GM08714 (cell line): ENCODE measurements at regions not wholly inside any gene's neighbourhood (a gene's known extent, or its start where the extent isn't known, plus 50 kb on each side); places are given as distances from the start of the nearest gene placed in this dataset.

ENCODE experiments used
- H3K4me3 ChIP-seq: fragments of 200-500 bp; sonication (Bioruptor generic); 2 replicates; pipeline ENCODE4 v1.5.1; 2014; ENCODE audit warnings: mild to moderate bottlenecking, low read length, inconsistent platforms
- ZNF274 ChIP-seq: IDR thresholded peaks from 2 replicates; pipeline ENCODE4 v1.6.1; 2012; ENCODE audit warnings: mild to moderate bottlenecking, low read depth, low read length

DNA sequence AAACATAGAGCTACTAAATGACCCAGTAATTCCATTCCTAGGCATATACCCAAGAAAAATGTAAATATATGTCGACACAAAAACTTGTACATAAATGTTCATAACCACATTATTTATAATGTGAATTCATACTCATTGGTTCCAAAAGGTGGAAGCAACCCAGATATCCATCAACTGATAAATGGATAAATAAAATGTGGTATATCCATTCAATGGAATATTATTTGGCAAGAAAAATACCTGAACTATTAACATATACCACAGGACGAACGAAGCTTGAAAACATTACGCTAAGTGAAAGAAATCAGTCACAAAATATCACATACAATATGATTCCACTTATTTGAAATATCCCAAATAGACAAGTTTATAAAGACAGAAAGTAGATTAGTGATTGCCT is 99.0 kb upstream of the SOX5 start:
- TF ChIP-seq ZNF274: no peak
- no peak overlapping the region for H3K4me3 ChIP-seq

DNA sequence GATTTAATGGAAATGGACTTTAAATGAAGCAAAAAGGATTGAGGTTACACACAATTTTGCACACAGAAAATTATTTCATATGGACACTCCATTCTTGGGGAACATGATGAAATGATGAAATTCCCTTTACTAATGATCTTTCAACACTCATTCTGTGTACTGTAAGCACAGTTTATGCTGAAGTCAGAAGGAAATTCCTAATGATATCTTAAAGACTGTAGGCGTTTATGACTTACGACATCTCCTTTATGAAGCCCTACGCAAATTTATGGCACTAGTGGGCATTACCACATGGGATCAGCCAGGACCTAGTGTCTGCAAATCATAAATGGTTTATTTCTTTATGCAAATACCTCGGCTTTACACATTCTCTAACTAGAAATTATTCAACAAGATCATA is 97.9 kb upstream of the SOX5 start:
- TF ChIP-seq ZNF274: no peak
- H3K4me3 ChIP-seq: no peak overlapping the region

DNA sequence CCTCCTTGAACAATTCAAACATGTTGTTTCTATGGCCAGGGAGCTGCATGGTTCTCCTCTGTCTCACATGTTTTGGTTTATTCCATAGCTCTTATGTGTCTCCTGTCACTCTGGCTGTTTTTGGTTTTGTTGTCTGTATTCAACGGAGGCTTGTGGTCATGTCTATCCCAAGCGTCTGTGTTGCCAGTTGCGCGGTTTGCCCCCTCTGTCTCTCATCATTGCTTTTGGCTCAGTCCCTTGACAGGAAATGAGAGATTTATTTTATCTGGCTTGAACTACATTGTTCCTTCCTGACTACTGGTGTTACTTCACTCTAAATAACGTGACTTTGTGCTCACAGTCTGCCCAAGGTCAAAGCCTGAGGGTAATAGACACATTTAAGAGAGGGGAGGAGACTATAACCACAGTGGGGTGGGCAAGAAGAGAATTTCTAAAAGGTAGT is 96.4 kb upstream of the SOX5 start:
- H3K4me3 ChIP-seq: no peak overlapping the region
- no peak for TF ChIP-seq ZNF274

DNA sequence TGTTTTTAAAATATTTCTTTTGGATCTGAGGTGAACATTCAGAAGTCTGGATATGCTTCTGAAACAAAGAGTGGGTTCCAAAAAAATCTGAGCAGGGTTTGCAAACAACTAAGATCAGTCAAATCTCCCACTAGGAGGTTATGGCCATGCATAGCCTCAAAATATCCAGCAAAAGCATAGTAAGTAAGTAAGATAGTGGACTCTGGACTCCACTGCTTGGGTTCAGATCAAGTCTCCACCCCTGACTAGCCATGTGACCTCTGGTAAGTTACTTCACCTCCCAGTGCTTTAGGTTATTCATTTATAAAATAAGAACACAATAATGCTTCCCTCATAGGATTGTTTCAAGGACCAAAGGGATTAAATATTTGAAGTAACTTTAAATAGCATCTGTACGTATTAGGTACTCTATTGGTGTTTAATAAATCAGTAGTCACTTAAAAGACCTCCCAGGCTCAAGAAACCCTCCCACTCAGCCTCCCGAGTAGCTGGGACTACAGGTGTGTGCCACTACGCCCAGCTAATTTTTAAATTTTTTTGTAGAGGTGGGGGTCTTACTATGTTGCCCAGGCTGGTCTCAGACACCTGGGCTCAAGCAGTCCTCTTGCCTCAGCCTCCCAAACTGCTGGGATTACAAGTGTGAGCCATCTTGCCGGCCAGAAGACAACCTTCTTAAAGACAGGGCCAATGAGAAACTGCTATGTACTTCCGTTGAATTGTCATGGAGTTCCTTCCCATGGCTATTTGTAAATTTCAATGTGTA is 95.7 kb upstream of the SOX5 start:
- no peak overlapping the region for H3K4me3 ChIP-seq
- TF ChIP-seq ZNF274: no peak

DNA sequence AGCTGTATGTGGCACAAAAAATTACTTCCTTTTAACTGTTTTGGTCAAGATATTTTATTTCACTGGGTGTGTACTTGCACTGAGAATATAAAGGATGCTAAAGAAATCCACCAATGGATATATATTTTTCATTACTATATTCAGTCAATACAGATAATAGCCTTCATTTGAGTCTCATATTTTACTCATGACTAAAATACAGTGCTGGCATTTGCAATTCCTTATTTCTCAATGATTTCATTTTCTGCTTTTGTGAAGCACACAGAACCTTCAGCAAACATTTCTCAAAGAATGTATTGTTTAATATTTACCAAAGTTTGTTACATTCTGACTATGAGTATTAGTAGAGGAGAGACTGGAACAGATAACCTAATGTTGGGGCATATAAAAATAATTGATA is 93.2 kb upstream of the SOX5 start:
- TF ChIP-seq ZNF274: no peak
- H3K4me3 ChIP-seq: no peak overlapping the region

DNA sequence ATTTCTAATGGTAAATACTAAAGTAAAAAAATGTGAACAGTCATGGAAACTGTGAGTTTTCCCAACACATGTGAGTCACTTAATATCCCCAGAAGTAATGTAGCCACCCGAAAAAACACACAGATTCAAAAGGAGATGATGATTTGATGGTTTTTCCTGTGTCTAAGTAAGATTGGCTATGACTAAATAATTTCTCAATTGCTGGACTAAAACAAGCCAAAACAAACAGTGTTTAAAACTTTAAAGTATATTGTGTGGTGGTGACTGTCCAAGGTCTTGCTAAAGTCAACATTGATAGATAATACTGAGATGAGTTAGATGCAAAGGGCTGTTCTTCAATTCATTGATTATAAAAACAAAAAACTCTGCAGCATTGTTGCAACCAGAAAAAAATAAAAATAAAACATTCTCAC is 89.6 kb upstream of the SOX5 start:
- no peak overlapping the region for H3K4me3 ChIP-seq
- TF ChIP-seq ZNF274: no peak

DNA sequence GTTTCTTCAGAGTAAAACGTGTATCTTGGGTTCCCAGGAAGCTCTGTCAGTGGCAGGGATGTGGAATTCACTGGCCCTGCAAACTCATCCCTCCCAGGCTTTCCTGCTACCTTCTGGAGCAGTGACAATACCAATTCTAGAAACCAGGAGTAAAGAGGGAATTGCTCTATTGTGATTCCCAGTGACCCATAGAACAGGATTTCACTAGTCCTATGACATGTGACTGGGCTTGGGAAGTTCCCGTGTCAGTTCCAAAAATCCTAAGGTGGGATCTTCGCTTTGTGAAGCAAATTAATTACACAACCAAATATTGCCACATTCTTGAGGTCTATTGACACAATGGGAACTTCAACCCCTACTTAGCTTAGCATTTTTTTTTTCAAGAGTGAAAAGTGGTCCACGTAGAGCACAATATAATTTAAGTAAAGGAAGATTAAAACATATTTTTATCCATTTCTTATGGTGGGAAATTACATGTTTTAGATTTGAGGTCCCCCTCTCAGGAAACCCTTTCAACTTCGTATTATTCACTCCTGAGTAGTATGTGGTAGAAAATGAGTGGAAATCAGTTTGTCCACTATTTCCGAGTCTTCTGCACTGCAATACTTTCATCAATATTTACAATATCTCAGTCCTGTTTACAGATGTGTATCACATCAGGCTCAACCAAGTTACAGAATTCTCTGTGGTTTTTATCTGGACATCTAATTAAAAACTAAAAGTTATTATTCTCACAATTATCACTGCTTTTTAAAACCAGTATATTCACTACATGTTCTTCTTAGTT is 88.9 kb upstream of the SOX5 start:
- no peak for TF ChIP-seq ZNF274
- no peak overlapping the region for H3K4me3 ChIP-seq

DNA sequence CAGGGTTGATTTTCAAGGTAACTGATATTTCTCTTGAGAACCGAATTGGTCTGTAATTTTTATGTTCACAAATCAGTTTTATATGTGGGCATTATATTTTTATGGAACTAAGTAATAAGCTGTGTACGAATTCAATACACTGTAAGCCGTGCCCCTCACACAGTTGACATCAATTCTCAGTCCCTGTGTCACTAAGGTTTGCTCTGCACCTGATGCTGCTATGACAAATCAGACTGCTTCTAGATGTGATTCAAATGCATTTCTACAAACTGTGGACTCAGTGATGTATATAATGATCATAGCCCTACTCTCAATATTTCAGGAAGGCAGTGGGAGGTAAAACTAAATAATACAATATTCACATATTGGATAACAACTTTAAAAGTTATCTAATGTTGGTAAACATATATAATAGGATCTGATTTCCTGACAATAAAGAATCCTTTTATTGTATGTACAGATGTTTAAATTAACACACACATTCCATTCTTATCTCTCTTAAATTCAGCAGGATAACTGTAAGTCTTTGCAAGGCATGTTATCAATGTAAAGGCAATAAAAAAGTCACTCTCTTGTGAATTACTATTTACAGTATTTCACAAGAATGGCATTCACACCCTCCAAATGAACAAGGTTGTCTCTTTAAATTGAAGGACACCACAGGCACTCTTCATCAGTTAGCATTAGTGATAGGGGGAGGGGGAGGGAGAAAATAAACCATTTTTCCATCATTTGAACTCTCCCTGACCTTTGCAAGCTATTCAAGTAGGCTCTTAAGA is 87.2 kb upstream of the SOX5 start:
- no peak for TF ChIP-seq ZNF274
- H3K4me3 ChIP-seq: no peak overlapping the region

DNA sequence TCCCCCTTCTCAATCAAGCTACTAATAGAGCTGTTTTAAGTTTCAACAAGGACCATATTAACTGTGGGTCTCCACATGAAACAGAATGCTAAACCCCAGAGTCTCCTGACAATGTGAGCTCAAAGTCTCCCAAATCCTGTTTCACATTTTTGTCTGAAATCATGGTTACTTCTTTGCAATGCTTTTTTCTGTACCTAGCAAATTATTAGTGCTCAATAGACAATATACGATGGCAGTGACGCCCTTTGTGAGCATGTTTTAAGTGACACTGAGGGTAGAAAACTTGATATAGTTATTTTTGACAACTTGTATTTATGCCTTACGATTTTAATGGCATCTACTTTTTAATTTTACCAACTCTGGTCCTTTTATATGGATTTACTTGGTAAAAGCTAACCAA is 85.4 kb upstream of the SOX5 start:
- TF ChIP-seq ZNF274: no peak
- no peak overlapping the region for H3K4me3 ChIP-seq

DNA sequence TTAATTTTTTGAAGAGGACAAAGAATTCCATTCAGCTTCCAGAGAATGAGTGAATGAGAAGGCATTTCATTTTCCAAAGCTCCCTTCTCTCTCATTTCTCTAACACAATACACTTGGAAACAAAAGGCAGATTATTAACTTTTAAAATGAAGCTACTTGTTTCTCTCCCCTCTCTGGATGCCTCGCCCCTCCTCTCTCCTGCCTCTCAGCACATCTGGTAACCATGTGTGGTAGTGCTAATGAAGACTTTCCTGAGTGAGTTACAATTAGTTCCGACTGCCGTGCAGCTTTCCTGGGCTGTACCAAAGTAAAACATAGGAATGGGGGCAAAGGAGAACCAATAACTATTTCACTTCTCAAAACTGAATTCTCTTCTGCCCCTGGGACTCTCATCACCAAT is 84.7 kb upstream of the SOX5 start:
- H3K4me3 ChIP-seq: no peak overlapping the region
- TF ChIP-seq ZNF274: no peak

DNA sequence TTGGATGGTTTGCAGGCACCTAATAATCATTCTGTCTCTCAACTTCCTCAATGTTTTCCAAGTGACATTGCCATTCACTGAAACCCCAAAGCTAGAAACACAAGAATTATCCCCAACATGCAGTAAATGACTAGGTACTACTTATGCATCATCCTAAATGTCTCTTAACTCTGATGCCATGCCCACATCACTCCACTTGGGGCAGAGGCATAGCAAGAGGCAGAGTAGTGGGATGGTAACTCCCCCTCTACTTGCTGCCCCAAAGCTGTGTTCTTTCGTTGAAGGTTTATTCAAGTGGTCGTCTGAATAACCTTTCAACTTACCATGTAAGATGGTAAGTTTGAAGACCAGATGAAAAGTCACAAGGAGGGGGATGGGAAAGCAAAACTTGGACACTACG is 77.9 kb upstream of the SOX5 start:
- no peak overlapping the region for H3K4me3 ChIP-seq
- TF ChIP-seq ZNF274: no peak

DNA sequence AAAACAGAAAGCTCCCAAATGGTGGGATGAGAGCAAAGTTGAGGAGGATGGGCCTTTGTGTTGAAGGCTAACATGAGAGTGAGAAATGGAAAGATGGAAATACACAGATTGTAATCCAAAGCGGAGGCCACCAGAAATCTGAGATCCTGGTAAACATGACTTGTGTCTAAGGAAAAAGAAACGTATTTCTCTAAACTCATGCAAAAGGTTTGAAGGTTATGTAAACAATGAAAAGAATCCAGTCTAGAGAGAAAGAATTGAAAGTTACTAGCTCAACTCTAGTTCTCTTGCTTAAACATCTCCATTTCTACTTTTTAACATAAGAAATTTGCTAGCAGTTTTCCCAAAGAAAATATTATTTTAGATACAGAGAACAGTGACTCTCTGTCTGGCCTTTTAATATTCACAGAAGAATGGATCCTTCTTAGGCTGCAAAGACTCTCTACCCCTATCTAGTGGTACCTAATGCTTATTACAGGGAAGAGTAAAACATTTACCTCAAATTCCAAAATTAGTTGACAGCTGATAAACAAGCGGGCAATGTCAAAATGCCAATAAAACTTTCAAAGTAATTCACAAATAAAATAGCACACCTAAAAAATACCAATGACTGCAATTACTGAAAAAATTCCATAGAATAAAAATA is 75.8 kb upstream of the SOX5 start:
- no peak overlapping the region for H3K4me3 ChIP-seq

DNA sequence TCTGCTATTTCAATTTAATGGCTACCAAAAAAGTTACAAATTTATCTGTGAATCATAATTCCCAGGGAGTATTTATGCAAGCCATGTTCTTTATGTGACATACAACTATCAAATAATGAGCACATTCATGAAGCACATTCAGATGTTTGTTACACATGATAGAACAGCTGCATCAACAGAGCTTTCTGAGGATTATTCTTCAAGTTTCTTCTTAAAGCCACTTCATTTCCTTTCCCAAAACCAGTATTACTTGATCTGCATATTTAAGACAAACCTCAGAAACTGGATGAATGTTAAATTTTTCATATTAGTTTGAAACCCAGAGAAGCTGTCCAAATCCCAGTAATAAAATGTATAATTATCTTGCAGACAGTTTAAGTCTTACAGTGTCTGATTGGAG is 73.6 kb upstream of the SOX5 start:
- H3K4me3 ChIP-seq: no peak overlapping the region
- TF ChIP-seq ZNF274: no peak

More for the DNA sequence above, 75.8 kb upstream of the SOX5 start:
- TF ChIP-seq ZNF274: no peak

DNA sequence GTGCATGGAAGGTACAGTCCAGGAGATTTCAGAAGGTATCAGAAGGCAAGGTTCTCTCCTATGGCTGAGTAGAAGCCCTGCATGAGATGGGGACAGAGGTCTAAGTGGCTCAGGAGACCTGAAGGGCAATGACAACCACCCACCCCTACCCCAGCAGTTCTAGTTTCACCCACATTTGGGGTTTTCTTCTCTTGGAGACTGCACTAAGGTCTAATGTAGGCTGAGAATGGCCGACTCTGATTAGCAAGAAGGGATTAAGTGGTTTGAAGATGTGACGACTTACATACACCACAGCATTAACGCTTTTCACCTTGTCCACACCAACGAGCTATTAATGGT is 71.7 kb upstream of the SOX5 start:
- H3K4me3 ChIP-seq: no peak overlapping the region
- no peak for TF ChIP-seq ZNF274
